Activated CD4-positive, alpha-beta T cell treated with anti-CD3 and anti-CD28 coated beads for 36 hours (primary cell): ENCODE measurements at regions not wholly inside any gene's neighbourhood (a gene's known extent, or its start where the extent isn't known, plus 50 kb on each side); places are given as distances from the start of the nearest gene placed in this dataset.
"Not testable (repeated sequence)": the region's sequence is repeated elsewhere in the genome, so short reads cannot be mapped to it uniquely, and the experiment has no call there.

ENCODE experiments used
- ATAC-seq: fragments of 200-7000 bp; cut with Tn5 transposase; one replicate; pipeline ENCODE4 v1.10.0; 2021; ENCODE audit warnings: mild to moderate bottlenecking, moderate library complexity
- CTCF ChIA-PET: fragments of 350-600 bp; sonication (Branson Sonifier 250); formaldehyde crosslinking; loops from one replicate; lab custom pipeline; 2021; ENCODE audit warnings: antibody characterized with exemption; lab: Charles Lee
- POLR2A ChIA-PET: fragments of 350-600 bp; sonication (Branson Sonifier 250); formaldehyde crosslinking; loops from one replicate; lab custom pipeline; 2021; ENCODE audit warnings: antibody characterized with exemption, inconsistent platforms; lab: Charles Lee
- DNase-seq: peaks from one replicate; pipeline ENCODE4 v3.0.0-alpha.2; 2020
- H3K27ac Mint-ChIP-seq: one replicate; pipeline ENCODE4 v1.8.0; 2021; ENCODE audit warnings: mixed read lengths
- H3K27me3 Mint-ChIP-seq: one replicate; pipeline ENCODE4 v1.8.0; 2021; ENCODE audit warnings: mixed read lengths
- H3K36me3 Mint-ChIP-seq: one replicate; pipeline ENCODE4 v1.8.0; 2021; ENCODE audit warnings: low read depth, mixed read lengths
- H3K4me1 Mint-ChIP-seq: one replicate; pipeline ENCODE4 v1.8.0; 2021; ENCODE audit warnings: mixed read lengths
- H3K4me3 Mint-ChIP-seq: one replicate; pipeline ENCODE4 v1.8.0; 2021; ENCODE audit warnings: mild to moderate bottlenecking, moderate library complexity, mixed read lengths
- H3K9me3 Mint-ChIP-seq: one replicate; pipeline ENCODE4 v1.8.0; 2021; ENCODE audit warnings: low read depth, mixed read lengths
- intact Hi-C, 2 experiments: fragments of 100-400 bp; cut with DNase I in 1 of 2; cut with micrococcal nuclease in 1 of 2; formaldehyde crosslinking; loops; one replicate each; pipeline versions ENCODE4 v1.14.2 to v1.15.1; 2022 to 2024; cut with DNase I, micrococcal nuclease

DNA sequence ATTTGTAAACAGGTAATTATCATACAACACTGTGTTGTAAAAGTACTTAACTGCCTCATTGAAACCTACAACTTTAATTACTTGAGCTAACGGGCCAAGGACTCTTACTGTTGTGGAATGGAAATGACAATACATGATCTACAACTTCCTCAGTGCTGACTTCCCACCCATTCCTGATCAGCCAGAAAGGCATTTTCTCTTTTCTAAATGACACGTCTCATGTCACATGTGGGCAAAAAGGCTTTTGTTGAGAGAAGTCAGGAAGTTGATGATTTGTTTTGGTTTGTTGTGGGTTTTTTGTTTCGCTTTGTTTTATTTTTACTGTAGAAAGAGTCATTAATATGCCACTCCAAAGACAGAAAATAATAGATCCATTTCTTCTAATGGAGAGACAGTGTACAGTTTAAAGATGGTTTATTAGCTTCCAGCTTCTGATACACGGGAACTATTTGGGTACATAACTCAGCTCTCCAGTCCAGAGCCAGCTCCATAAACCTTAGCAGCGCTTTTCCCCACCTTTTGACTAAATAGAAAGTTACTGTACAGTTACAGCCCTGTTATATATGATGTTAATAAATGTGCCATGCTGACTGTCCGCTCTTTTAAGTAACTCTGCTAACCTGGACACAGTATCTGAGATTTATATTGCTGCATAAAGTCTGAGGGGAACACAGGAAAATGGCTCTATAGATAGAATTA is 509.4 kb upstream of the API5 start:
- POLR2A ChIA-PET = no interaction called here
- ATAC-seq = no peak
- peaks cover 10% of the 10 kb centered on the region for H3K9me3 Mint-ChIP-seq

GRCh38 chr11:42806191-42806590 is 505.6 kb upstream of the API5 start:
- peaks cover 3% of the 10 kb centered on the region for H3K9me3 Mint-ChIP-seq

More for the DNA sequence above, 509.4 kb upstream of the API5 start:
- H3K36me3 Mint-ChIP-seq = peaks cover 1% of the 10 kb centered on the region
- H3K4me3 Mint-ChIP-seq = no peak overlapping the region
- no peaks in the 10 kb centered on the region for H3K4me1 Mint-ChIP-seq
- intact Hi-C loops = no loop called here
- no peak for DNase-seq
- peaks cover 2% of the 10 kb centered on the region for H3K27me3 Mint-ChIP-seq
- CTCF ChIA-PET = no interaction called here
- H3K27ac Mint-ChIP-seq = no peak overlapping the region

DNA sequence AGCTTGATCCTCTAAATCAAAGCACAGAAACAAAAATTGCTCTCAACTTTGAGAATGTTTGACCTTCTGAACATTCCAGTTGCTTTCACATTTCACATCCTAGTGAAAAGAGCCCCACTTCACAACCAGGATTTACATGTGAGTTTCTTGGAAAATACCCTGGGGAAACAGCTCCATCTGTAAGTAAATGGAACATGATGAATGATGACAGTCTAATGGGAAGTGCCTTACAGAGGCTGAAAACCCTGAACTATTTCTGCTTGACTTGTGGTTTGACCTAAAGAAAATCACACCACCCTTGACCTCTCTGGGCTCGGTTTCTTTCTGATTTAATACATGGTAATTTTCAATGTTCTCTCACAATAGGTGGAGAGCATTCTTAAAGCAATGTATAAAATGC is 499.4 kb upstream of the API5 start:
- intact Hi-C loops = no loop called here
- H3K36me3 Mint-ChIP-seq = no peaks in the 10 kb centered on the region
- no peak for DNase-seq
- H3K27me3 Mint-ChIP-seq = no peaks in the 10 kb centered on the region
- no peak for ATAC-seq
- POLR2A ChIA-PET = no interaction called here
- CTCF ChIA-PET = no interaction called here
- no peak overlapping the region for H3K27ac Mint-ChIP-seq
- no peaks in the 10 kb centered on the region for H3K9me3 Mint-ChIP-seq
- no peak overlapping the region for H3K4me3 Mint-ChIP-seq
- H3K4me1 Mint-ChIP-seq = no peaks in the 10 kb centered on the region

More at GRCh38 chr11:42806191-42806590, 505.6 kb upstream of the API5 start:
- intact Hi-C loops = no loop called here
- Mint-ChIP-seq H3K27me3 (peaks cover 2% of the 10 kb centered on the region), H3K36me3 (no peaks in the 10 kb centered on the region), H3K27ac (no peak overlapping the region), H3K4me1 (no peaks in the 10 kb centered on the region), H3K4me3 (no peak overlapping the region)
- ATAC-seq (no peak), DNase-seq (no peak)
- CTCF ChIA-PET = no interaction called here
- POLR2A ChIA-PET = no interaction called here

DNA sequence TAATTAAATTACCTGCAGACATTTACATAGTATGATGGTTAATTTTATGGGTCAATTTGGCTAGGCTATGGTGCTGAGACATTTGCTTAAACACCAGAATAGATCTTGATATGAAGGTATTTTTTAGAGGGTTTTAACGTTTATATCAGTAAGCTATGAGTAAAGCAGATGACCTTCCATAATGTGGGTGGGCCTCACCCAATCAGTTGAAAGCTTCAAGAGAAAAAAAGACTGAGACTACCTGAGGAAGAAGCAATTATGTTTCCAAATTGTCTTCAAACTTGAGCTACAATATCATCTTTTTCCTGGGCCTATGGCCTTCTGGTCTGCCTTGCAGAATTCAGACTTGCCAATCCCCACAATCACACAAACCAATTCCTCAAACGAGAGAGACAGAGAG is 498.8 kb upstream of the API5 start:
- no peak overlapping the region for H3K4me3 Mint-ChIP-seq
- H3K36me3 Mint-ChIP-seq = no peaks in the 10 kb centered on the region
- CTCF ChIA-PET = no interaction called here
- POLR2A ChIA-PET = no interaction called here
- no peaks in the 10 kb centered on the region for H3K9me3 Mint-ChIP-seq
- H3K27me3 Mint-ChIP-seq = no peaks in the 10 kb centered on the region
- H3K27ac Mint-ChIP-seq = no peak overlapping the region
- H3K4me1 Mint-ChIP-seq = no peaks in the 10 kb centered on the region
- no peak for ATAC-seq
- intact Hi-C loops = no loop called here
- no peak for DNase-seq

- no peak overlapping the region for H3K27ac Mint-ChIP-seq
- intact Hi-C loops = no loop called here
- no peak for DNase-seq
- POLR2A ChIA-PET = no interaction called here
- no peak overlapping the region for H3K4me3 Mint-ChIP-seq
- H3K27me3 Mint-ChIP-seq = no peaks in the 10 kb centered on the region
- H3K36me3 Mint-ChIP-seq = no peaks in the 10 kb centered on the region
- no peaks in the 10 kb centered on the region for H3K9me3 Mint-ChIP-seq
- CTCF ChIA-PET = interaction anchor here (0.8 kb wide), 1 partner anchor 12 kb away, joined by 3 read pairs; no protein-coding TSS in a partner anchor
- H3K4me1 Mint-ChIP-seq = no peaks in the 10 kb centered on the region
- ATAC-seq = no peak
Measured at GRCh38 chr11:42816471-42816870, 495.3 kb upstream of the API5 start.

DNA sequence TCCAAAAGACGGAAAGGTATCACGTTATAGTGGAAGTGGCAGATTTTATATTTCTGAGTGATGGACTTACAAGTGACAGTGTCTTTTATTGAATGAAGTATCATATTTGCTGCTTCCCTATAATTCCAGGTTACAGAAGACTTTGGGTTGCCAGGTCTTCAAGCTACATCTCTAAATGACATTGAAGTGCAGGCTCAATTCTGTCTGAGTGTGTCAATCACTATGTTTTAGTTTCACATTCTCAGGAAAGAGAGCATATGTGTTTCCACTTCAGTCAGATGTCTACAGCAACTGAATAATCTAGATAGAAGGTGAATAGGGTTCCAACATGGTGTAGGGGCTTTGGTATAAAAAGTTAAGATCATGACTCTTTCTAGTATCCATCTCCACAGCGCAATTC is 492.7 kb upstream of the API5 start:
- Mint-ChIP-seq H3K4me1 (no peaks in the 10 kb centered on the region), H3K36me3 (no peaks in the 10 kb centered on the region), H3K27me3 (no peaks in the 10 kb centered on the region), H3K4me3 (no peak overlapping the region), H3K27ac (no peak overlapping the region), H3K9me3 (no peaks in the 10 kb centered on the region)
- no peak for ATAC-seq
- intact Hi-C loops = no loop called here
- no peak for DNase-seq
- POLR2A ChIA-PET = no interaction called here
- CTCF ChIA-PET = no interaction called here

DNA sequence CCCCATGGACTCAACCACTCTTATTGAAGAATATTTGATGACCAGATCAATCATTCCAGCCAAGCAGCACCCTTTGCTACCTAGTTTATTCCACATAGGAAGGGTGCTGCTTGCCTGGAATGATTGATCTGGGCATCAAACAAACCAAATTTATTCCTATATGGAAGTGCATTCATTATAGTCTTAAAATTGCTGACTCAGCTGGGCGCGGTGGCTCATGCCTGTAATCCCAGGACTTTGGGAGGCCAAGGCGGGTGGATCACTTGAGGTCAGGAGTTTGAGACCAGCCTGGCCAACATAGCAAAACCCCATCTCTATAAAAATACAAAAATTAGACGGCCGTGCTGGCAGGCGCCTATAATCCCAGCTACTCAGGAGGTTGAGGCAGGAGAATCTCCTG is 489.6 kb upstream of the API5 start:
- POLR2A ChIA-PET, ATAC-seq, H3K27ac Mint-ChIP-seq, H3K36me3 Mint-ChIP-seq, H3K4me3 Mint-ChIP-seq, H3K9me3 Mint-ChIP-seq, CTCF ChIA-PET, H3K27me3 Mint-ChIP-seq, intact Hi-C loops, DNase-seq, H3K4me1 Mint-ChIP-seq: not testable (repeated sequence)

GRCh38 chr11:42823546-42823945 is 488.2 kb upstream of the API5 start:
- POLR2A ChIA-PET = no interaction called here
- intact Hi-C loops = no loop called here
- Mint-ChIP-seq H3K4me3 (no peak overlapping the region), H3K9me3 (no peaks in the 10 kb centered on the region), H3K27ac (no peak overlapping the region), H3K4me1 (no peaks in the 10 kb centered on the region), H3K36me3 (no peaks in the 10 kb centered on the region), H3K27me3 (no peaks in the 10 kb centered on the region)
- DNase-seq (no peak), ATAC-seq (no peak)
- CTCF ChIA-PET = interaction anchor here (0.6 kb wide), 1 partner anchor 750 kb away, joined by 3 read pairs; no protein-coding TSS in a partner anchor

- no peaks in the 10 kb centered on the region for H3K27me3 Mint-ChIP-seq
- DNase-seq (no peak), ATAC-seq (no peak)
- intact Hi-C loops = no loop called here
- POLR2A ChIA-PET = no interaction called here
- H3K4me1 Mint-ChIP-seq = no peaks in the 10 kb centered on the region
- H3K9me3 Mint-ChIP-seq = no peaks in the 10 kb centered on the region
- CTCF ChIA-PET = no interaction called here
- H3K4me3 Mint-ChIP-seq = no peak overlapping the region
- no peaks in the 10 kb centered on the region for H3K36me3 Mint-ChIP-seq
- H3K27ac Mint-ChIP-seq = no peak overlapping the region
Measured at GRCh38 chr11:42824067-42824466, 487.7 kb upstream of the API5 start.

GRCh38 chr11:42825598-42825997 is 486.2 kb upstream of the API5 start:
- Mint-ChIP-seq H3K9me3 (no peaks in the 10 kb centered on the region), H3K4me1 (no peaks in the 10 kb centered on the region), H3K27me3 (no peaks in the 10 kb centered on the region), H3K36me3 (no peaks in the 10 kb centered on the region), H3K27ac (no peak overlapping the region), H3K4me3 (no peak overlapping the region)
- intact Hi-C loops = no loop called here
- ATAC-seq (no peak), DNase-seq (no peak)
- ChIA-PET CTCF (no interaction called here), POLR2A (no interaction called here)

DNA sequence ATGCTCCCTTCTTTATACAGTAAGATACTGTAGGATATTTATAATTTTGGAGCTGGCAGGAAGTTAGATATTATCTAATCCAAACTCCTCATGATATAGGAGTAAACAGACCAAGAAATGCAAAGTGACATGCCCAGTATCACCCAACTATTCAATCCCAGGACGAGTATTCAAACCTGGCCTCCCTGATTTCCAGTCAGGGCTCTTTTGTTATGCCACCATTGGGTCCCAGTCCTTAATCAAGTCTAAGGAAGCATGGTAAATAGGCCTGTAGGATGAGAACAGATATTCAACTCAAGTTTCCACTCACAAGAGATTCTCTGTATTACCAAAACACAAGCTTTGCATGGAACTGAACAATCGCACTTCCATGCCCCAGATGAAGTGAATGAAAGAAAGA is 484.0 kb upstream of the API5 start:
- no peaks in the 10 kb centered on the region for H3K9me3 Mint-ChIP-seq
- no peak for DNase-seq
- ChIA-PET CTCF (interaction anchor here (1.1 kb wide), 1 partner anchor 11 kb away, joined by 3 read pairs; no protein-coding TSS in a partner anchor), POLR2A (no interaction called here)
- no peak overlapping the region for H3K27ac Mint-ChIP-seq
- no peak overlapping the region for H3K4me3 Mint-ChIP-seq
- no peak for ATAC-seq
- H3K36me3 Mint-ChIP-seq = no peaks in the 10 kb centered on the region
- no peaks in the 10 kb centered on the region for H3K27me3 Mint-ChIP-seq
- intact Hi-C loops = no loop called here
- H3K4me1 Mint-ChIP-seq = no peaks in the 10 kb centered on the region

- Mint-ChIP-seq H3K27me3 (no peaks in the 10 kb centered on the region), H3K27ac (no peak overlapping the region), H3K9me3 (peaks cover 6% of the 10 kb centered on the region), H3K4me3 (no peak overlapping the region), H3K4me1 (no peaks in the 10 kb centered on the region), H3K36me3 (no peaks in the 10 kb centered on the region)
- ATAC-seq = no peak
- POLR2A ChIA-PET = no interaction called here
- DNase-seq = no peak
- intact Hi-C loops = no loop called here
- CTCF ChIA-PET = no interaction called here
Measured at GRCh38 chr11:42837994-42838393, 473.8 kb upstream of the API5 start.
